GM21367 (cell line): ENCODE measurements at regions not wholly inside any gene's neighbourhood (a gene's known extent, or its start where the extent isn't known, plus 50 kb on each side); places are given as distances from the start of the nearest gene placed in this dataset.

ENCODE experiments used
- ATAC-seq: cut with Tn5 transposase; IDR thresholded peaks from one replicate; pipeline ENCODE4 v1.9.1; 2021; ENCODE audit not compliant: unreplicated experiment

DNA sequence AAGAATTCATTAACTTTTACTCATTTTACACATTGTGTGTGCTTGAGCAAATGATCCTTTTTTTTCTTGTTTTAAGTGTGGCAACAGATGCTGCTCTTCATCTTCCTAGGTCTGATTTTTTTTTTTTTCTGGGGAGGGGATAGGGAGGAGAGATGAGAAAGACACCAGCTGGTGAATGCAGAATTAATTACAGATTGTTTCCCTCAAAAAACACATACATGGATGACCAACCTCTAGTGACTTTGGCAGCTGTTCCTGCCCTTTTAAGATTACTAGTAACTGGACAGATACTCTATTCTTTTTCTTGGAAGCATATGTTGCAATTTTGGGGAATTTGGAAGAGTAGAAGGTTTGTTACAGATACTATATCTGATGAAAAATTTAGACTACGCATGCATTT, 103.6 kb upstream of the MYO16 start:
- ATAC-seq, result no peak

DNA sequence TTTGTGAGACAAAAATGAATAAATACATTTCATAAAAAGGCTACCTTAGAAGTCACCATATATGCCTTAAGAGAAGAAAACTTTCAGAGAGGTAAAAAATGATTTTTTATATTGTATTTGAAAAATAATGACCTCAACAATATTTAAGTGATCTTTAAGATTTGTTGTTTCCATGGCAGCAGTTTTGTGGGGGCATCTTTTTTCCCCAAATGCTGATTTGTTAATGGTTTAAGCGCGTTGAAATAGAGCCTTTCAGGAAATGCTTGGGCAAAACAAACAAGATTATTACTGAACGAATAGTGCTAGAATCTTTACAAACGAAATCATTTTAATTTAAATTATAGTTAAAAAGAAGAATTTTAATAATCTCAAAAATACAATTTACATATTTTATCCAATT, 103.1 kb upstream of the MYO16 start:
- ATAC-seq, result no peak

DNA sequence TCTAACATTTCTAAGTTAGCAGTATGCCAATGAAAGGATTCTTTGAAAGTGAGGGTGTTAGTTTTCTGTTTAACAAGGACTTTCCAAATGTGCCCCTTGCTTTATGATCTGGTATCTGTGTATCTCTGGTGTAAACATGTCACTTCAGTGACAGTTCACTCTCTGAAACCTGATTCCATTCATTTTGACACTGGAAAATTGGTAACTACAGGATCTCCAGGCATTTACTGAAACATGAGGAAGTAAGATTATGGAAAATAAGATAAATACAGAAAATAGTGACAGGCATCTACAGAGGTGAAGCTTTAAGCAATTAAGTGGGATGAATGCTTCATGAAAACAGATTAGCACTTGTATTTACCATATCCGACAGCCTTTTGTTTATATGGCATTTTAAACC, 101.6 kb upstream of the MYO16 start:
- ATAC-seq, result no peak

DNA sequence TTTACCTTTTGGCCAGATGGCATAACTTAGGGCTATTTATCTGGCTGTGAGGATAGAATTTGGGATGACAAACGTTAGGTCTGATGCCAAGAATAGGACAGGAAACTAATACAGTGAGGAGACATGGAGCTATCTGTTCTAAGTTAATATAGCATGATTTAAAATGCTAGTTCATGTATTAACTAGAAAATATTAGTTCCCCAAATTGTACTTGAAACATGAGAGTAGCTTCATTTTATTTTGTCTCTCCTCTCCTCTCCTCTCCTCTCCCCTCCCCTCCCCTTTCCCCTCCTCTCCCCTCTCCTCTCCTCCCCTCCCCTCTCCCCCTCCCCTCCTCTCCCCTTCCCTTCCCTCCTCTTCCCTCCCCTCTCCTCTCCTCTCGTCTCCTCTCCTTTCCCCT, 101.1 kb upstream of the MYO16 start:
- ATAC-seq, result no peak

DNA sequence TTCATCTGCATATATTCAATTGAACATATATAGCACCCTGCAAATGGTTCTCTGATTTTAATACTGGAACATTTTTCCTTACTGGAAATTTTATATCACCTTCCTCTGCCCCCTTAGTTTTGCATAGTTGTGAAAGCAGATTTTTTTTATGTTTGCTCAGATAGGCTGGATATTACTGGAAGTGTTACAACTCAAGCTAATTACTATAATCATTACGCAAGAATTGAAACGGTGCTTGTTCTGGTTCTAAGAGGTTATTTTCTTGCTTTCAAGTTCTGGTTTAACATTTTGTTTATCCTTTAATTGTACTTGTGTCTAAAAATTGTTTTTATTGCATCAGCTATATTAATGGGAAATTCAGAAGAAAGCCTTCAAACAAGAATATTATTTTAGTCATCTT, 95.6 kb upstream of the MYO16 start:
- ATAC-seq, result no peak

DNA sequence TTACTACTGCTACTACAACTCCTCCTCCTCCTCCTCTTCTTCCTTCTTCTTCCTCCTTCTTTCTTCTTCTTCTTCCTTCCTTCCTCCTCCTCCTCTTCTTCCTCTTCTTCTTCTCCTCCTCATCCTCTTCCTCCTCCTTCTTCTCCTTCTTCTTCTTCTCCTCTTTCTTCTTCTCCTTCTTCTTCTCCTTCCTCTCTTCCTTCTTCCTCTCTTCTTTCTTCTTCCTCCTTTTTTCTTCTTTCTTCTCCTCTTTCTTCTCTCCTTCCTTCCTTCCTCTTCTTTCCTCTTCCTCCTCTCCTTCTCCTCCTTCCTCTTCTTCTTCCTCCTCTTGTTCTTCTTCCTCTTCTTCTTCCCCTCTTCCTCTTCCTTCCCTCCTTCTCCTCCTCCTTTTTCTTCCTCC, 94.7 kb upstream of the MYO16 start:
- no peak for ATAC-seq

DNA sequence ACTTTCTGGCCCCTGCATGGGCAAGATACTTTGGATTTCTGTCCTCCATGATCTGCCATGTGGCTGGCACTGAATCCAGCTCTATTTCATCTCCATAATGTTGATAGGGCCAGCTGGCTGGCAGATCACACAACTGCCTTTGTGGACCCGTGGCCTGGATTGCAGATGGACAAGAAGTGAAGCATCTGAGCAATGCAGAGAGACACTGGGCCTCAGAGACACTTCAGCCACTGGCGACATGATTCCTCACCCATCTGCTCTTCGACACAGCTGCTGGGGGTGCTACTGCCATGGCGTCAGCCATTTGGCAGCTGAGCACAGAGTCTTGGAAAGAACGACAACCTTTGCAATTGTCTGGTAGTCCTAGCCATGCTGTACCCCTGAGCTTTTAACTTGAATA, 79.5 kb upstream of the MYO16 start:
- no peak for ATAC-seq

DNA sequence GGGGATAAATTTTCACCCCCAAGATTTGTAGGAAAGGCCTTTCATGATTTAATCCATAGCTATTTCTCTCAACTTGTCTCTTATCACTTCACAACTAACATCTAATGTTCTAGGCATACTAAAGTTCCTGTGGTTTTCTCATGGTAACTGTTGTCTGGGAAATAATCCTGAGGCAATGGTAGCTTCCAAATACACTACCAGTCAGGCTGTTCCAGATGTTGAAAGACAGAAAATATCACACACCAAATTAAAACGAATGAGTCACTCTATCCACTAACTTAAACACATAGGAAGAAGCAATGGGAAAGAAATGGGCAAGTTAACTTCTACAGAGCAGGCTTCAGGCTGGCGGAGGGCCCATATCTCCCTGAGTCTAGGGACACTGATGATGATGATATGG, 77.7 kb upstream of the MYO16 start:
- no peak for ATAC-seq

DNA sequence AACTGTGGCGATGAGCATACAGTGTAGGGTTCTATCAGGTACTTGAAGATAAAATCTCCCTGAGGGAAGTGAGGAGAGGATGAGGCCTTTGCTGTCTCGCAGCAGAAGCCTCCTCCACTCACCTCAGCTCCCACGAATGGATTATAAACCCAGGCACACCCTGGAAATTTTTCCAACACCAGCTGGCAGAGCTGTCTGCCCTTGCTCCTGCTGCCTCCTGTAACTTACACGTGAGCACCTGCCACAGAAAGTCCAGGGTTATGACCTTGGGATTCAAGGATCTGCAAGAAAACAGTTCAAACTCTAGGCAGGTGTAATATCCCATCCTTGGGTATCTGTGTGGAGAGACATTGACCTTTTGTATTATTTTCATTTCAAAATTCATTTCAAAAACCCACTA, 70.9 kb upstream of the MYO16 start:
- no peak for ATAC-seq

DNA sequence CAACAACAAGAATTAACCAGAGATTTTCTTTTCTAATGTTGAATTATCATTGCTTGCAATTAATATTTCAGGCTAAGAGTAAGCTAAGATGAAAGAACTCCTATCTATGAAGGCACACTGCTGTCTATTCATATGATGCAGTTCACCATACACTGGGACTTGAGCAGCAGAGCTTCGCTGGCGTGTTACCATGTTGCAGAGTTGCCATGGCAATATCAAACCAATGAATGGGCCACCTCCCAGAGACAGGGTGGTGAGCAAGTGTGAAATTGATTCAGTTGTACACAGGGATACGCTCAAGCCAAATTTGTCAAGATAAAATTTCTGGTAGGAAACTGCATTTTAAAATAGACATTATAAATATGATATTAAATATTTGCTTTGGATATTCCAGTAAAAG, 69.3 kb upstream of the MYO16 start:
- no peak for ATAC-seq

DNA sequence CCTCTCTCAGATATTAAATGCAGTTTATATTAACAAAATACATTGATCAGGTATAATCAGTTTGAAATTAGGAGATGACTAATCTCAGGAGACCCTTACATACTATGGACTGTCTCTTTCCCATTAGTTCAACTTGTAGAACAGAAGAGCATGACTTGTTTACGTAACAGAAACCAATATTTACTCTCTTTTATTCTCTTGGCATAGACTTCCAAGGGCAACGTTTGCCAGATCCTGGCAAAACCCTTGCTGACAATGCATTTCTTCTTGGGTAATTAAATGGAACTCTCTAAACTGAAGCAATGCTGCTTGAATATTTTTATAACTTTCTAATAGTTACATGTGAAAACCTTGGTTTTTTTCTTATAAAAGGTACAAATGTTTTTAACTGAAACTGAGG, 68.3 kb upstream of the MYO16 start:
- ATAC-seq, result no peak

DNA sequence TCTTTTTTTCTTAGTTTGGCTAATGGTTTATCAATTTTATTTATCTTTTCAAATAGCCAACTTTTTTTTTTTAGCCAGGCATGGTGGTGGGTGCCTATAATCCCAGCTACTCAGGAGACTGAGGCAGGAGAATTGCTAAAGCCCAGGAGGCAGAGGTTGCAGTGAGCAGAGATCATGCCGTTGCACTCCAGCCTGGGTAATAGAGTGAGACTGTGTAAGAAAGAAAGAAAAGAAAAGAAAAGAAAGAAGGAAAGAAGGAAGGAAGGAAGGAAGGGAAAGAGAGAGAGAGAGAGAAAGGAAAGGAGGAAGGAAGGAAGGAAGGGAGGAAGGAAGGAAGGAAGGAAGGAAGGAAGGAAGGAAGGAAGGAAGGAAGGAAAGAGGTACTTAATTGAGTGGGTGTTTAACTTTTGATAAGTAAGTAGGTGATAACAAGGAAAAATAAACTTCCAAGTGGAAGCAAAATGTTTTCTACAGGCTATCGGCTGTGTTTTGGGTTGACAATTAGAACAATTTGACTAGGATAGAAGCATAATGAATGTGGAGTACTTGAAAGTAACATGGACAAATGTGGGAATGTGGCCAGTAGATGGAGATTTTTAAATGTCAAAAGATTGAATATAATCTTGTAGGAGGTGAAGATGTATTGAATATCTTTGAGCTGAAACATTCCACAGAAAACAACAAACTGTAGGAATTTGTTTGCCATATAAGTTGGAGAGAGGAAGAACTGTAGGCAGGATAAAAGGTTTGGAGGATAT, 62.8 kb upstream of the MYO16 start:
- ATAC-seq, result no peak

DNA sequence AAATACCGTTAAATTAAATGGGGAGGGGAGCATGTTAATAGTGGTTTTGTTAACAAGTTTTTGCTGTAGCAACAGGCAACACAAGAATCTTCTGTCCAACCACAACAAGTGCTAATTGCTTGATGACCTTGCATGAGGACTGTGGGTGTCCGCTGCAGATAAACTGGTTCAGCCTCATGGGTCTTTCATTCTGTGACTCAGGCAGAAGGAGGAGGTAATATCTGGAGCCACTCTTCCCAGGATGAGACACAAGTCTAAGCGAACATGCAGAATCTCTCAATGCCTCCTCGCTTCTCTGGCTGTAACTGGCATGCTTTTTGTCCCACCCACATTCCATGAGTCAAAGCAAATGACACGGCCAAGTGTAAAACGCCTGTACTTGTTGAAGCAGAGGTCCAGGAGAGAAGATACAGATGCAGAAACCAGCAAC, 56.6 kb upstream of the MYO16 start:
- no peak for ATAC-seq

DNA sequence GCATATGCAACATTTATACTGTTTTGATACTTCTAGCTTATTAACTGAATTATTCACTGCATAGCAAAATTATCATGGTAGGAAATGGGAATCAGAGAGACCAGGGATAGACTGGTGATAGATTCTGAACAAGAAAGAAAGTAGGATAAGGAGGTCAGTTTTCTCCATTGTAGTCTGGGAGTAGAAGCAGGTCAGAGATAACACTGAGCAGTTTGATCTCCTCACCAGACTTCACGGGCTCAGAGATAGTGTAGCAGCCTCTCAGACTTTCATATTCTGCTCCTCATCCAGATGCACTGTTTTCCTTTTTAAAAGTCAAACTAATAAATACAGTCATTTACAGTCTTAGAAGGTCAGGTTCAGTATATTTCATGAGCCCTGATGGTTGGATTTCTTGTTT, 56.0 kb upstream of the MYO16 start:
- ATAC-seq, result no peak

DNA sequence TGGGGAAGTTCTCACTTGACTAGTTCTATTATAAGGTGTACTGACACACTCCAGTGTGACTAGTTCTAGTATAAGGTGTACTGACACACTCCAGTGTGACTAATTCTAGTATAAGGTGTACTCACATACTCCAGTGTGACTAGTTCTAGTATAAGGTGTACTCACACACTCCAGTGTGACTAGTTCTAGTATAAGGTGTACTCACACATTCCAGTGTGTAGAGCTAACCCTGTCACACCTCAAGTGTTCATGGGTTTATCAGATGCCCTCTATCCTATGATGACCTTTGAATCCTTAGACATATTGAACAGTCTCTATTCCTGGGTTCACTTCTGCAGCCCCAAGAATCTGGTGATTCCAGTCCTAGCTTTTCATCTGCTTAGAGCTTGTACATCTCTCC, 54.6 kb upstream of the MYO16 start:
- ATAC-seq, result no peak

DNA sequence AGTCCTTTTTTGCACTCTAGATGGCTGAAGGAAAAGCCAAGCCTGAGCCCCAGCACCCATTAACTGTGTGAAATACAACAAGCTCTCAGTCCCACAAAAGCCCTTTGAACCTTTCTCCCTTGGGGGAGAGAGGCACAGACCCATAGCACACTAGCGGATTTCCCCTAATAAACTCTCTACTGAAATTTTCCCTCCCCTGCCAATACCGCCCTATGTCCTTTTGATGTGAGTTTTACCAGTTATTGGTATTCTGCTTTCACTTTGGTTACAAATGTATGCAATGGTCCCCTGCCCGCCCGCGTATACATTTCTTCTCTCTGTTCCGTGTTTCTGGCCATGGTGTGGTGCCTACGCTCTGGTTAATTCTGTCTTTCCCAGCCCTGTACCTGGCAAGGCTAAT, 54.0 kb upstream of the MYO16 start:
- ATAC-seq, result no peak
